ENCODE measurements at regions not wholly inside any gene's neighbourhood (a gene's known extent, or its start where the extent isn't known, plus 50 kb on each side); places are given as distances from the start of the nearest gene placed in this dataset.

DNA sequence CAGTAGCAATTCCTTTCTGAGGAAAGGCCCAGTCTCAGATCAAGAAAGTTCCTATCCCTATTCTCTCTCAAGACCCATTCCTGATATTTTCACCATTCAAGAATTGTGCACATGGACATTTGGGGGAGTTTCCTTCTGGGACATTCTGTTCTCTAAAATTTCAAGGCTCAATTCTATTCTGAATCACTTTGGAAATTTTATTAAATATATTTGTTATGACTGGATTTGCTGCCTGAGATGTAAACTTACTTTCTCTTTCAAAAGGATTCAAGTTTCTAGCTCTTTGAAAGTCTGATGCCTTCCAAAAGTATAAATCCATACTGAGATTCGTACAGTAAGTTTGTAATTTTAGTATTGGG lies 55.3 kb upstream of the STK17B start:
- Histone ChIP-seq H3K9ac (ENCODE audit: insufficient read depth, low read length) (no peak overlapping the region), H4K20me1 (ENCODE audit: control insufficient read depth, extremely low read depth, insufficient read depth, low read length) (no peaks in the 10 kb centered on the region), H3K79me2 (ENCODE audit: control insufficient read depth, insufficient read depth, low read length) (no peaks in the 10 kb centered on the region), H3K27me3 (ENCODE audit: control insufficient read depth, insufficient read depth, low read length) (no peaks in the 10 kb centered on the region), H3K4me2 (ENCODE audit: extremely low read depth, insufficient read depth, low read length) (no peak overlapping the region), H3K27ac (ENCODE audit: insufficient read depth, low read length) (no peak overlapping the region), H2AFZ (ENCODE audit: low read length) (no peak overlapping the region), H3K4me1 (ENCODE audit: control insufficient read depth, extremely low read depth, insufficient read depth, low read length) (no peaks in the 10 kb centered on the region), H3K4me3 (replicated peaks in 1 of 4; ENCODE audit: control extremely low read depth in 1 of 4, insufficient read depth in 1 of 4, low read depth in 3 of 4, low read length in 4 of 4) (no peak overlapping the region), H3K36me3 (ENCODE audit: control insufficient read depth, insufficient read depth, low read length) (no peaks in the 10 kb centered on the region), H3K9me3 (ENCODE audit: control insufficient read depth, insufficient read depth, low read depth, low read length) (no peaks in the 10 kb centered on the region)
- no peak for DNase-seq (ENCODE audit: low read depth in 2 of 2)
- TF ChIP-seq EZH2 (IDR thresholded peaks at IDR 0.05; ENCODE audit: low read length, missing control alignments) (no peak), CTCF (conservative IDR thresholded peaks at IDR 0.05 in 1 of 2, IDR thresholded peaks at IDR 0.05 in 1 of 2; ENCODE audit: low read depth in 1 of 2, low read length in 2 of 2) (no peak)

DNA sequence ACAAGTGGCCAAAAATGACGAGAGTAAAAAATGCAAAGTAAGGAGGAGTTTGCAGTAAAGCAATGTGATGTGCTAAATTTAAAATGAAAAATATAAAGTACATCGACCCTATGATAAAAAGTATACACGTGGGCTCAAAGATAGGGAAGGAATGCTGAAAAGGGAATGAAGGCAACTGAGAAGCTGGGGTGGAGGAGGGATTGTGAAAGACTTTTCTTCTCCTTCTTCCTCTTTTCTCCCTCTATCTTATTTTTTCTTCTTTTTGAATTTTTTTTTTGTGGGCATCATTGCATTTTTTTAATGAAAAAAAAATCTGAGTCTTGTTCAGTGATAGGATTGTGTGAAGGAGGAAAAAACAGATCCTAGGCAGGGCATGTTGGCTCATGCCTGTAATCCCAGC lies 57.6 kb upstream of the STK17B start:
- peaks cover 6% of the 10 kb centered on the region for H3K4me1 ChIP-seq (ENCODE audit: control insufficient read depth, extremely low read depth, insufficient read depth, low read length)
- no peaks in the 10 kb centered on the region for H3K79me2 ChIP-seq (ENCODE audit: control insufficient read depth, insufficient read depth, low read length)
- H3K9me3 ChIP-seq (ENCODE audit: control insufficient read depth, insufficient read depth, low read depth, low read length) = no peaks in the 10 kb centered on the region
- no peaks in the 10 kb centered on the region for H3K36me3 ChIP-seq (ENCODE audit: control insufficient read depth, insufficient read depth, low read length)
- H3K27me3 ChIP-seq (ENCODE audit: control insufficient read depth, insufficient read depth, low read length) = no peaks in the 10 kb centered on the region
- H3K9ac ChIP-seq (ENCODE audit: insufficient read depth, low read length) = no peak overlapping the region
- no peak overlapping the region for H3K4me2 ChIP-seq (ENCODE audit: extremely low read depth, insufficient read depth, low read length)
- no peak for DNase-seq (ENCODE audit: low read depth in 2 of 2)
- H3K4me3 ChIP-seq (replicated peaks in 1 of 4; ENCODE audit: control extremely low read depth in 1 of 4, insufficient read depth in 1 of 4, low read depth in 3 of 4, low read length in 4 of 4) = no peak overlapping the region
- no peak for TF ChIP-seq CTCF (conservative IDR thresholded peaks at IDR 0.05 in 1 of 2, IDR thresholded peaks at IDR 0.05 in 1 of 2; ENCODE audit: low read depth in 1 of 2, low read length in 2 of 2)
- TF ChIP-seq EZH2 (IDR thresholded peaks at IDR 0.05; ENCODE audit: low read length, missing control alignments) = no peak
- no peak overlapping the region for H3K27ac ChIP-seq (ENCODE audit: insufficient read depth, low read length)
- H2AFZ ChIP-seq (ENCODE audit: low read length) = no peak overlapping the region
- no peaks in the 10 kb centered on the region for H4K20me1 ChIP-seq (ENCODE audit: control insufficient read depth, extremely low read depth, insufficient read depth, low read length)

DNA sequence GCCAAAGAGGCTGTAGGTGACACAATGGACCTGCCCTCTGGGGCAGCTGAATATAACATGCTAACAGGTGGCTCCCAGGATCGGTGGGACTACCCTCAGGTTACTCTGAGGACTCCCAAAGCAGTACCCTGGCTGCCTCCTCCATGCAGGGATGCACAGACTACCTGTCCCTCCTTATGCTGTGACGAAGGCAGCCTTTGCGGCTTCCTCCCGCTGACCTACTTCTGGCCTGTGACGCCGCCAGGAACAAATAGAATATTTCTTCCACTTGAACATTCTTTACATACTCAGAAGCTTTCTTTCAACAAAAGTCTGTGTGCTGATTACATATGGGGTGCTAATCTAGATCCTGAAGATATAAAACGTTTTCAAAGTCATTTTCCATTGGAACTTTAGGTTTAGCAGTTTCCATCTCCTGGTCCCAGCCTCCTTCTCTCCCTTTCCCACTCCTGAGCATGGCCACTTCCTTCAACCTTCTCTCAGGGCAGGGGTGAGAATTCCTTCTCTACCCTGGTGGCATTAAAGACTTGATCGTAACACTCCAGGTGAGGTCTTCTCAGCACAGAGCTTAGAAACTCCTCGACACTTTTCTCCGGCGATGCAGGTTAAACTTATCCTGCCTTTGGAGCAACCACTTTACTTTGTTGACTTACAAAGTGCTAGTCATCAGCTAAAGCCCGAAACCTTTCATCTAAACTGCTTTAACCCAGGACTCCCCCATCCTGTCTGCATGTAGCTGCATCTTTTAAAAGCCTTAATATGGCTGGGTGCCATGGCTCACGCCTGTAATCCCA lies 58.9 kb upstream of the STK17B start:
- H3K27me3 ChIP-seq (ENCODE audit: control insufficient read depth, insufficient read depth, low read length) = no peaks in the 10 kb centered on the region
- TF ChIP-seq EZH2 (IDR thresholded peaks at IDR 0.05; ENCODE audit: low read length, missing control alignments) (no peak), CTCF (conservative IDR thresholded peaks at IDR 0.05 in 1 of 2, IDR thresholded peaks at IDR 0.05 in 1 of 2; ENCODE audit: low read depth in 1 of 2, low read length in 2 of 2) (no peak)
- no peak overlapping the region for H3K9ac ChIP-seq (ENCODE audit: insufficient read depth, low read length)
- no peak overlapping the region for H3K4me3 ChIP-seq (replicated peaks in 1 of 4; ENCODE audit: control extremely low read depth in 1 of 4, insufficient read depth in 1 of 4, low read depth in 3 of 4, low read length in 4 of 4)
- H4K20me1 ChIP-seq (ENCODE audit: control insufficient read depth, extremely low read depth, insufficient read depth, low read length) = no peaks in the 10 kb centered on the region
- no peak overlapping the region for H3K27ac ChIP-seq (ENCODE audit: insufficient read depth, low read length)
- no peaks in the 10 kb centered on the region for H3K9me3 ChIP-seq (ENCODE audit: control insufficient read depth, insufficient read depth, low read depth, low read length)
- DNase-seq (ENCODE audit: low read depth in 2 of 2) = no peak
- H3K4me1 ChIP-seq (ENCODE audit: control insufficient read depth, extremely low read depth, insufficient read depth, low read length) = peaks cover 6% of the 10 kb centered on the region
- no peaks in the 10 kb centered on the region for H3K79me2 ChIP-seq (ENCODE audit: control insufficient read depth, insufficient read depth, low read length)
- H3K36me3 ChIP-seq (ENCODE audit: control insufficient read depth, insufficient read depth, low read length) = no peaks in the 10 kb centered on the region
- no peak overlapping the region for H2AFZ ChIP-seq (ENCODE audit: low read length)
- no peak overlapping the region for H3K4me2 ChIP-seq (ENCODE audit: extremely low read depth, insufficient read depth, low read length)
